ENCODE measurements at regions not wholly inside any gene's neighbourhood (a gene's known extent, or its start where the extent isn't known, plus 50 kb on each side); places are given as distances from the start of the nearest gene placed in this dataset.

GRCh38 chr10:109247814-109248213, 675.5 kb downstream of the XPNPEP1 start:
- no peak for TF ChIP-seq CTCF (IDR thresholded peaks at IDR 0.05; ENCODE audit: poor library complexity)
- TF ChIP-seq EZH2phosphoT487 (IDR thresholded peaks at IDR 0.05; ENCODE audit: low read depth, severe bottlenecking, unreplicated experiment), result no peak
